Hematopoietic multipotent progenitor cell treated with erythropoietin and hydrocortisone succinate and interleukin-3 and kit ligand, for 6 days (in vitro differentiated cells): ENCODE measurements at regions not wholly inside any gene's neighbourhood (a gene's known extent, or its start where the extent isn't known, plus 50 kb on each side); places are given as distances from the start of the nearest gene placed in this dataset.

ENCODE experiments used
- DNase-seq: peaks from one replicate; pipeline ENCODE4 v3.0.0-alpha.2; 2015

- DNase-seq = no peak
Measured at GRCh38 chr11:95577716-95578460, 211.7 kb downstream of the FAM76B start.

GRCh38 chr11:95576146-95576845 lies 213.3 kb downstream of the FAM76B start:
- no peak for DNase-seq

GRCh38 chr11:95575517-95575916 lies 214.1 kb downstream of the FAM76B start:
- DNase-seq = no peak

GRCh38 chr11:95571718-95572260 lies 217.8 kb downstream of the FAM76B start:
- DNase-seq = no peak

GRCh38 chr11:95570845-95571244 lies 218.7 kb downstream of the FAM76B start:
- DNase-seq = no peak

GRCh38 chr11:95569207-95569606 lies 220.4 kb downstream of the FAM76B start:
- DNase-seq = no peak

- DNase-seq = no peak
Measured at GRCh38 chr11:95568281-95568680, 221.3 kb downstream of the FAM76B start.

GRCh38 chr11:95567685-95568084 lies 221.9 kb downstream of the FAM76B start:
- DNase-seq = no peak

- no peak for DNase-seq
Measured at GRCh38 chr11:95566211-95566610, 223.4 kb downstream of the FAM76B start.

GRCh38 chr11:95565724-95566141 lies 223.8 kb downstream of the FAM76B start:
- no peak for DNase-seq

GRCh38 chr11:95563859-95564258 lies 225.7 kb downstream of the FAM76B start:
- no peak for DNase-seq

GRCh38 chr11:95563173-95563572 lies 226.4 kb downstream of the FAM76B start:
- DNase-seq = no peak

- no peak for DNase-seq
Measured at GRCh38 chr11:95562196-95562921, 227.2 kb downstream of the FAM76B start.

GRCh38 chr11:95559899-95560298 lies 229.7 kb downstream of the FAM76B start:
- DNase-seq = no peak

GRCh38 chr11:95557376-95557775 lies 232.2 kb downstream of the FAM76B start:
- no peak for DNase-seq

GRCh38 chr11:95556342-95557163 lies 233.0 kb downstream of the FAM76B start:
- DNase-seq = no peak

- DNase-seq = no peak
Measured at GRCh38 chr11:95556011-95556341, 233.6 kb downstream of the FAM76B start.

GRCh38 chr11:95554911-95555310 lies 234.7 kb downstream of the FAM76B start:
- no peak for DNase-seq

- no peak for DNase-seq
Measured at GRCh38 chr11:95549301-95549700, 240.3 kb downstream of the FAM76B start.

- DNase-seq = no peak
Measured at GRCh38 chr11:95548416-95548815, 241.2 kb downstream of the FAM76B start.

- no peak for DNase-seq
Measured at GRCh38 chr11:95547976-95548375, 241.6 kb downstream of the FAM76B start.

- DNase-seq = no peak
Measured at GRCh38 chr11:95547186-95547585, 242.4 kb downstream of the FAM76B start.
